ENCODE measurements at regions not wholly inside any gene's neighbourhood (a gene's known extent, or its start where the extent isn't known, plus 50 kb on each side); places are given as distances from the start of the nearest gene placed in this dataset.

DNA sequence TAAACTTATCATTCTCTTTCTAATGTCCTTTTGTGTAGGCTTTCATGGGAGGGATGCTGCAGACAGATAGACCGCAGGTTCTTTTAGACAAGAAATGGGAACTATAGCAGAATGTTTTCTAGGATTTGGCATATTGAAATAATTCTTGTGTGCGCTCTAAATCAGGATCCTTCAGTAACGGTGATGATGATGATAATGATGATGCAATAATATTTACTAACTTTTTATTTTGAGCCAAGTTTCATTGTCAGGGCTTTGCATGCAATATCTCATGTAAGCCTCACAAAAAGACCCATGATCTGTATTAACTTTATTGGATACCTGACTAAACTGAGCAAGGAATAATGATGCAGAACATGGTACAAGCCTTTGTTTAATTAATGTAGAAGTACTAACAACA lies 280.1 kb downstream of the HAO1 start:
- DNase-seq, result no peak

DNA sequence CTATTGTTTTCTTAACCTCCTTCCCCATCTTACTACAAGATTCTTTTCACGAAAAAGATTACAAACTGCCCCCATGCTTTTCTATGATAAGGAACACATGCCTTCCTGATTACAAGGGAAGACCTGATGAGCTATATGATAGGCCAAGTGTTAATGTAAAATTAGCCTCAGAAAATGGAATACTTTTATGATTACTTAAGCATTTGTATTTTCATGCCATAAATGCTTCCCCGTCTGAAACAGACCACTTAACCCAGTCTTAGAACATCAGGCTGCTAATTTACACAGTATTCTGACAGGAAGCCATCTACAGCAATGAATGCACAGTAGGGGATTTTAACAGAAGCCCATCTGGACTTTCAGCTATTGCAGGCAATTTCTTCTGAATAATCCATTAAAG lies 274.9 kb downstream of the HAO1 start:
- DNase-seq, result no peak

GRCh38 chr20:7667194-7667593 lies 273.1 kb downstream of the HAO1 start:
- no peak for DNase-seq

DNA sequence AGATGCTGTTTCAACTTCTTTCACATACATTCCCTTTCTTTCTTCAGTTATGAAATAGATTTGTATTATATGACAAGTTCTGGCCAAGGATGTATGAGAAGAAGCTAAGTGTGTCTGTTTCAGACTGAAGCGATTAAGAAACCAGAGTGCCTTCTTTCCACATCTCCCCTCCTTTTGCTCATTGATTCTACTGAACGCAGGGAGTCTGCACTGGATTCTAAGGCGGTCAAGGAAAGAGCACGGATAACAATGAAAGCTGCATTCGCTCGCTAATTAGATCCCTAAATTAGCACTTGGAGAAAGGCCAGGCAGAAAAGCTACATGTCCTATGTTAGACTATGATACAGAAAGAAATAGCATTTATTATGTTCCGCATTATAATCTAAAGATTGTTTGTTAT lies 267.7 kb downstream of the HAO1 start:
- no peak for DNase-seq

DNA sequence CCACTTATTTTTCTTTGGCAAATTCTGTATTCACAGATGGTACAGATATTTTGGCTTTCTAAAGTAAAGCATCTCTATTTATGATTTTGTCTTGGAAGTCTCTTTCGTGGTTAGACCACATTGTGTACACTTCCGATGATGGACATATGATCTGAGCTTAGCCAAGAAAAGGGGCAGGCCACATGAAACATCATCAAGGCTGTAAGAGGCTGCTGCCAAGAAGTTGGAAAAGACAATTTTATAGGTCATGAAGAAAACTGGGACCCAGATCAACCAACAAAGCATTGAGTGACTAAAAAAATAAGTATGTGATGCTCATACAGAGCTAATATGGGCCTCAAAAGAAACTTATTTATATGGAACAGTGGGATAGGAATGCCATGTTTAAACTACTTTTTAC lies 266.4 kb downstream of the HAO1 start:
- no peak for DNase-seq

- no peak for DNase-seq
These were observed 257.3 kb downstream of the HAO1 start for GRCh38 chr20:7682916-7683315.

DNA sequence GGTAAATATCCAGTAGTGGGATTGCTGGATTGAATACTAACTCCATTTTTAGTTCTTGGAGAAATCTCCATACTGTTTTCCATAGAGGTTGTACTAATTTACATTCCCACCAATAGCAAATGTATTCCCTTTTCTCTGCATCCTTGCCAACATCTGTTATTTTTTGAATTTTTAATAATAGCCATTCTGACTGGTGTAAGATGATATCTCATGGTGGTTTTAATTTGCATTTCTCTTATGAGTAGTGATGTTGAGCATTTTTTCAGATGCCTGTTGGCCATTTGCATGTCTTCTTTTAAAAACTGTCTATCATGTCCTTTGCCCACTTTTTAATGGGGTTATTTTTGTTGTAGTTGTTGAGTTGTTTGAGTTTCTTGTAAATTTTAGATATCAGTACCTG lies 253.2 kb downstream of the HAO1 start:
- no peak for DNase-seq

GRCh38 chr20:7689151-7689550 lies 251.1 kb downstream of the HAO1 start:
- no peak for DNase-seq

DNA sequence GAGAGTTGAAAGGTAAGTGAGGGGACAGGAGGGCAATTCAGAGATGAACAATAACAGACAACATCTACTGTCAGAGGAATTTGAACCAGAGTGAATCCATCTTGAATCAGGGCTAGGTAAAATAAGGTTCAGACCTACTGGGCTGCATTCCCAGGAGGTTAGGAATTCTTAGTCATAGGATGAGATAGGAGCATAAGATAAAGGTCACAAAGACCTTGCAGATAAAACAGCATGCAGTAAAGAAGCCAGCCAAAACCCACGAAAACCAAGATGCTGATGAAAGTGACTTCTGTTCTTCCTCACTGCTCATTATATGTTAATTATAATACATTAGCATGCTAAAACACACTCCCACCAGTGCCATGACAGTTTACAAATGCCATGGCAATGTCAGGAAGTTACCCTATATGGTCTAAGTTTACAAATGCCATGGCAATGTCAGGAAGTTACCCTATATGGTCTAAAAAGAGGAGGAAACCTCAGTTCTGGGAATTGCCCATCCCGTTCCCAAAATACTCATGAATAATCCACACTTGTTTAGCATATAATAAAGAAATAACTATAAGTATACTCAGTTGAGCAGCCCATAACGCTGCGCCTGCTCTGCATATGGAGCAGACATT lies 248.5 kb downstream of the HAO1 start:
- DNase-seq, result no peak

DNA sequence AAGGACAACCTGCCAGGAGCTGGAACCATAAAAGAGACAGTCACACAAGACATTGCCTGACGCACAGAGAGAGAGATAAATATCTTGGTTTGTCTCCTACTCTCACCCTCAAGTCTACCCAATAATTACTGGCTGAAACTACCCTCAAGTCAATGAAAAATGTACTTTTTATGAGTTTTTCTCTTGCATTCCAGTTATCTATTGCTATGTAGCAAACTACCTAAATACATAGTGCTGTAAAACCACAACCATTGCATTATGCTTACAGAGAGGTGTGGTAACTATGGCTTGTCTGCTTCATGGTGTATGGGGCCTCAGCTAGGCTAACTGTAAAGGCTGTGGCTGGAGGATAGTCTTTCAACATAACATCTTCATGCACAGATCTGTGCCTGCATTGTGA lies 247.8 kb downstream of the HAO1 start:
- DNase-seq, result no peak

DNA sequence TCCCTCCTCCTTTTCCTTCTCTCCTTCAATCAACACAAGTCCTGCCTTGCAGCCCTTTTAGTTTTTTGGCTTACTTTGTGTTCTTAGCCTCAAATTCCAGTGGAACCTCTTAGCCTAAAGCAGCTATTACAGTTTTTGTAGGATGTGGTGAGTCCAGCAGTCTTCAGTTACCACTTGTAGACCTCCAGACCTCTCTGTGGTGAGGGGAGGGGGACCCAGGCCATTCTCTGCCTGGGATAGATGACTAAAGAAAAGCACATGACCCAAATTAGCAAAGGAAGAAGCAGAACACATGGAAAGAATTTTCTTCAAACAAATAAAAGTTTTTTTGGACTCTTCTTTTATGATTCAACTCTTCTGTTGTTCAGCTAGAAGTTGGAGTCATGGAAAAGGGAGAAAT lies 246.5 kb downstream of the HAO1 start:
- no peak for DNase-seq

DNA sequence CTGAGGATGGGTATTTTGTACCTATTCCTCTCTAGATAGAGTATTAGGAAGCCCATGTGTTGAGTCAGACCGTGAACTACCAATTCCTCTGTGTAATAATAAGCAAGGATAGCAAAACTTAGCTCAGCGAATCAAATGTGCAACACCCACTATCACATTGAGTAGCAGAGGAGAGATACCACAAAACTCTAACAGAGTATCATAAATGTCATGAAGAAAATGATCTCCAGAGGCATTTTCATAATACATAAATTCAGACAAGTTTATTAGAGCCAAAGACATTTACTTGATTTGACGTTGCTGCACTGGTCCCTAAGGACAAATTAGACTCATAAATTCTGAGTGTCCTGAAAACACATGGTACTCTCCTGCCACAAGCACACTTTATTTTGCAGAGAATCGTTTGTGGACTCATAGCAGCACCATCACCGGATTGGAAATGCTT lies 245.2 kb downstream of the HAO1 start:
- DNase-seq, result no peak

DNA sequence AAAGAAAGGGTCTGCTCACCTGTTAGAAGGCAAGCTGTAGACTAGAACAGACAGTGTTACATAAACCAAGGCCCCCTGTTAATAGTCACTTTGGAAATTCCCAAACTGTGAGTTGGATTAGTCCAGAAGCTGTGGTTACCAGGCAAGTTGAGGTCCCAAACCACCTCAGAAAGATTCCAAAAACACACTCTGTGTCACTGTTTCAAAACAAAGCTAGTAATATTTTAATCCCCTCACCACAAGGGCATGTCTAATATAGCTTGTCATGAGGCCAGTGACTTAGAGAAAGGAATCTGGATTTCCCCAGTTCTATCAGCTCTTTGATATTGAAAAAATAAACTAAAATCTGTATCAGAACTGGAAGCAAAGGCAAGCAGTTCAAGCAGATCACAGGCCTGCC lies 244.6 kb downstream of the HAO1 start:
- DNase-seq, result no peak

DNA sequence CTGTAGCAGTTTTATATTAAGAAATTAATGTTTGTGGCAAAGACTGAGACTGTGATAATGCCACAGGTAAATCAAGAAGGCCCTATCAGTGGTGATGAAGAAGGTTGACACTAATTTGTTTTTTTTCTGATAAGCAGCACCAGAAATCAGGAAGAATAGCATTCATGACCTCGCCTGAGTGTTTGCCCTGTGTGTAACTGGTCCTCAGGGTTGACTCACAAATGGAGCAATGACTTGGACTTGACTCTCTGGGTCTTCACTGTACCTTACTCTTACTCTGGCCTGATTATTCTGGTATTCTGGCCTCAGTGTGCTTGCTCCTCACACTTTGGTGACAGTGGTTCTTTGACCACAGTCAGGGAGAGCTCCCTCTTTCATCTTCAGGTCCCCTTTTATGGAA lies 243.9 kb downstream of the HAO1 start:
- DNase-seq, result no peak

GRCh38 chr20:7702141-7702540 lies 238.1 kb downstream of the HAO1 start:
- no peak for DNase-seq

DNA sequence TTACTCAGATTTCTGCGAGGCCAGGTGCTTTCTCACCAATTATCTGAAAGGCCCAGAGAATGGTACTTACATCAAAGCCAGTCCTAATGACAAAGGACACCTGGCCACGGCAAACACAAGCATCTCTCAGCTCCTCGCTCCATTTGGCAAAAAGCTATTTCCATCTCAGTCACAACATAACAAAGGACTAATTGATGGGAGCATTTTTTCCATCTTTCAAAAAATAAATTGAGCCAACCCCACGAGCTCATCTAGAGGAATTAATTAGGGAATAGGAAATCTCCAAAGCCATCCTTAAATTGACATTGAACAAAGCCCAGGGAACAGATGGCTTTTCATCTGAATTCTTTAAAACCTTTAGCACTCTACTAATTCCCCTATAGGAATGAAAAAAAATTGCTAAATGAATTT lies 236.7 kb downstream of the HAO1 start:
- no peak for DNase-seq

GRCh38 chr20:7703996-7704395 lies 236.3 kb downstream of the HAO1 start:
- no peak for DNase-seq

- DNase-seq, result no peak
These were observed 232.1 kb downstream of the HAO1 start for GRCh38 chr20:7708112-7708511.

- no peak for DNase-seq
These were observed 231.5 kb downstream of the HAO1 start for GRCh38 chr20:7708782-7709181.

DNA sequence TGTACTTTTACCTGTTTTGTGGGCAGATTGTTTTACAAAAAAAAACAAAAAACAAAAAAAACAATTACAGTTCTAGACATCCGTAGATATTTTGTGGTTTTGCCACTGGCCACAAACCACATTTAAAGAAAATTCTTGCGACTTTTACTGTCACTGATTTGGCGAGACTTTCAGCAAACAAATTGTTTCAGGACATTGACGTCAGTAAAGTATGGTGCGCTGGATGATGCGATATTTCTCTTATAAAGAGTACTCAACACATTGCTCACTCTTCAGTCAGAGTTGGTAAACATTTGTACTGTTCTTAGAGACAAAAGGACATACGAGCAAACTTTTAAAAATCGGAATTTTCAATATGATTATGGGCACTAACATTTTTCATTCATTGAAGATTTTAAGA lies 229.8 kb downstream of the HAO1 start:
- DNase-seq, result no peak

GRCh38 chr20:7712661-7713060 lies 227.6 kb downstream of the HAO1 start:
- DNase-seq, result no peak

DNA sequence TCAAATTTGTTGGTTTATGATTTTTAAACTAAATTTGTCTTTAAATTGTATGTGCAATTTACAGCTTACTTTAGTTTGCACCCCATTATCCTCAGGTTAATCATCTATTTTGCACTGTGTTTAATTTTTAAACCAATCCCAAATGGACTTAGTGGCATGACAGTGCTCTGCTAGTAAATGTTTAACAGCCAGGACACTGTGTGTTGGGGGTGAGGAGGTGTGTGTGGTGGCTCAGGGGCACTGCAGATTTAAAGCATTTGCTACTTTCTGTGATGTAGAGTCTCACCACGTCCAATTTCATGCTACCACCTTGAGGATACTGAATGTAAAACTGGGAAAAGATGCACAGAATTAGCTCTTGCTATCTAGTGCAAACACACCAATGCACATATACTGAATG lies 225.7 kb downstream of the HAO1 start:
- DNase-seq, result no peak

DNA sequence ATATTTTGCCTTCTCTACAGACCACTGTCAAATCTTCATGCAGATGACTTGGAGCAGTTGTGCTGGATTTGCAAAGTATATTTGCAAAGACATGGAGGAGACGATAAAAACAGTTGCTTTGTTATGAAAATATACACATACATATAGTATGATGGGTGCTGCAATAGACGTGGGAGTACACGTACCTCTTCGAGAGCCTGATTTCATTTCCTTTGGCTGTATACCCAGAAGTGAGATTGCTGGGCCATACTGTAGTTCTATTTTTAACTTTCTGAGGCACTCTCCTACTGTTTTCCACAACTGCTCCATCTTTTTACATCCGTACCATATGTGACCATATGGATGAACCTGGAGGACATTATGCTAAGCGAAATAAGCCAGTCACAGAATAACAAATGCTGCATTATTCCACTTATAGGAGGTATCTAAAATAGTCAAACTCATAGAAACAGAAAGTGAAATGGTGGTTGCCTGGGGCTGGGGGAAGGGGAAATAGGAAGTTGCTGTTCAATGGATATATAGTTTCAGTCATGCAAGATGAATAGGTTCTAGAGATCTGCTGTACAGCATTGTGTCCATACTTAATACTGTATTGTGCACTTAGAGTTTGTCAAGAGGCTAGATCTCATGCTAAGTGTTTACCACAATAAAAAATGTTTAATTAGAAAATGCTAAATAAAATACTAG lies 223.8 kb downstream of the HAO1 start:
- DNase-seq, result no peak

DNA sequence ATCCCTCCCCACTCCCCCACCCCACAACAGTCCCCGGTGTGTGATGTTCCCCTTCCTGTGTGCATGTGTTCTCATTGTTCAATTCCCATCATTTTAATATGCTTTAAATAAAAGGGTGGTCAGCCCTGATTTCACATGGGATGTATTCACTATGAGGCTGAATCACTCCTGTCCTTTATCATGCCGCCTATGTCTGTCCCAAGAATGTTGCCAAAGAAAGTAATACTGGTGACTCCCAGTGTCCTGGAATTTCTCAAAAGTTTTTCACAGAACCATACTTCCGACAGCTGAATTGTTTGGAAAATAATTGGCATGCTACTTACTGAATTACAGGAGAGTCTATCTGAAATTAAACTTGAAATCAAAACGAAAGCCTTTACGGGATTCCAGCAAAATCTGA lies 217.7 kb downstream of the HAO1 start:
- DNase-seq, result no peak

DNA sequence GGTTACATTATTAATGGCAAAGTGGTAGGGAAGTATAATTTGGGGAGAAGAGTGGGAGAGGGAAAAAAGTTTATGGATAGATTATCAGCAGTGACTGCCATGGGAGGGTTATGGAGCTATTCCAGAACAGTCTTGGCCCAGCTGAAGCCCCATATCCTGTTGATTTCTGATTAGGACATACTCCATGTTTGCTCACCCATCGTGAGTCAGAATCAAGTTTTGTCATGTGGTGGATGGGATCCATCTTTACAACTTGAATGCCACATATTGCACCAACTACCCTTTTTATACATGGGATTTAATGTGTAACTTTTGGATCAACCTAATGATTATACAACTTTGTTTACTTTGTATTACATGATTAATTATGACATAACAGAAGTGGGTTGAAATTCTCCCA lies 217.0 kb downstream of the HAO1 start:
- no peak for DNase-seq
